VCaP (cell line): ENCODE measurements at regions not wholly inside any gene's neighbourhood (a gene's known extent, or its start where the extent isn't known, plus 50 kb on each side); places are given as distances from the start of the nearest gene placed in this dataset.

Source experiments
- H3K27ac ChIP-seq: fragments of 450-650 bp; 2 replicates; pipeline ENCODE4 v1.5.1; 2017
- TF ChIP-seq, protein P1 (sequence below): fragments of 450-650 bp; conservative IDR thresholded peaks from 2 replicates; pipeline ENCODE4 v1.5.1; 2017; ENCODE audit warnings: mild to moderate bottlenecking, moderate library complexity

DNA sequence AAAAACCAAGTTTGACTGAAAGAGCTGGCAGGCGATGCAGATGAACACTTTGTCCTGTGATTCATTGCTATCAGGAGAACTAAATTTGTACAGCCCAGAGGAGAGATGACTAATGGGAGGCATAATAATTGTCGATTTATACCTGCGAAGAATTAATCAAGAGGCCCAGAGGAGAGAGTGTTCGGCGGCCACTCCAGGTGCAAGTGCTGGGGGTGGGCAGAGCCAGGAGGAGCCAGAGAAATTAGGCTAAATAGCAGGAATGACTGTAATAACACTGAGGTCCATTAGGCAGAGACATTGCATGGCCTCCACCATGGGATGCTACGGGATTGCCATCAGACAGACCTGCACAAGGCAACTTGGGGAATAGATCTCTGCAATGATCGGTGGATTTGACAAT, 107.7 kb upstream of the UQCRFS1 start:
- no peak overlapping the region for H3K27ac ChIP-seq
- TF ChIP-seq, protein P1, sequence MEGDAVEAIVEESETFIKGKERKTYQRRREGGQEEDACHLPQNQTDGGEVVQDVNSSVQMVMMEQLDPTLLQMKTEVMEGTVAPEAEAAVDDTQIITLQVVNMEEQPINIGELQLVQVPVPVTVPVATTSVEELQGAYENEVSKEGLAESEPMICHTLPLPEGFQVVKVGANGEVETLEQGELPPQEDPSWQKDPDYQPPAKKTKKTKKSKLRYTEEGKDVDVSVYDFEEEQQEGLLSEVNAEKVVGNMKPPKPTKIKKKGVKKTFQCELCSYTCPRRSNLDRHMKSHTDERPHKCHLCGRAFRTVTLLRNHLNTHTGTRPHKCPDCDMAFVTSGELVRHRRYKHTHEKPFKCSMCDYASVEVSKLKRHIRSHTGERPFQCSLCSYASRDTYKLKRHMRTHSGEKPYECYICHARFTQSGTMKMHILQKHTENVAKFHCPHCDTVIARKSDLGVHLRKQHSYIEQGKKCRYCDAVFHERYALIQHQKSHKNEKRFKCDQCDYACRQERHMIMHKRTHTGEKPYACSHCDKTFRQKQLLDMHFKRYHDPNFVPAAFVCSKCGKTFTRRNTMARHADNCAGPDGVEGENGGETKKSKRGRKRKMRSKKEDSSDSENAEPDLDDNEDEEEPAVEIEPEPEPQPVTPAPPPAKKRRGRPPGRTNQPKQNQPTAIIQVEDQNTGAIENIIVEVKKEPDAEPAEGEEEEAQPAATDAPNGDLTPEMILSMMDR: no peak

DNA sequence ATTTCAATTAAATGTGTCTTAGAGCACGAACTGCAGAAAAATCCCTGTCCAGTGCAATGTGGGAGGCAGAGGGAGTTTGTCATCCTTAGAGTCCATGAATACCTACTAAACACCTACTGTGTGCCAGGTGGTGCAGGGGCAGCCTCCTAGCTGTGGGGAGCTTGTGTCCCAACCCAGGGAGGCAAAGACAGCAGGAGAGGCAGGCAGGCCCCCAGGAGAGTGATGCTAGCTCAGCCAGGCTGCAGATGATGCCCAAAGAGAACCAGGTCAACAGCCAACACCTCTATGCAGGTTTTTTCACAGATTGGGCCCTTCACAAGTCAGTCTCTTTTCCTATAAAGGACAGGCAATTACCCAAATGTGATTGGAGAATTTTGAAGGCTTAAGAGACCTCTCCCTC, 108.2 kb upstream of the UQCRFS1 start:
- TF ChIP-seq, protein P1: no peak
- no peak overlapping the region for H3K27ac ChIP-seq

DNA sequence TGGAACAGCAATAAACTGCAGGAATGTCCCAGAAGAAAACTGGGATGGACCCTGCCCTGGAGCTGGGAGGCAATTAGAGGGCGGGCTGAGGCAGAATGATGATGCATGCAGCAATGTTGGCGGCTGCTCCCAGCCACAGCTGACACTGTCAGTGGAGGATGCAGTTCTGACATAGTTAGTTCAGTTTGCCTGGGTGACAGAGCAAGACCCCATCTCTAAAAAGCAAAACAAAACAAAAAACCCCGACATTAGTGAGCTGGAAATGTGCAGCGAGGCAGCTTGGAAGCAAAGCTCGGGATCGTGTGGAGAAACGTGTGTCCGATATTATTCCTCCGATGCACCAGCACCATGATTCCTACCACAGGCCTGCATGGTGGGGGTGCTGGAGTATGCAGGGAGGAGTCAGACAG, 110.1 kb upstream of the UQCRFS1 start:
- H3K27ac ChIP-seq: no peak overlapping the region
- TF ChIP-seq, protein P1: no peak

DNA sequence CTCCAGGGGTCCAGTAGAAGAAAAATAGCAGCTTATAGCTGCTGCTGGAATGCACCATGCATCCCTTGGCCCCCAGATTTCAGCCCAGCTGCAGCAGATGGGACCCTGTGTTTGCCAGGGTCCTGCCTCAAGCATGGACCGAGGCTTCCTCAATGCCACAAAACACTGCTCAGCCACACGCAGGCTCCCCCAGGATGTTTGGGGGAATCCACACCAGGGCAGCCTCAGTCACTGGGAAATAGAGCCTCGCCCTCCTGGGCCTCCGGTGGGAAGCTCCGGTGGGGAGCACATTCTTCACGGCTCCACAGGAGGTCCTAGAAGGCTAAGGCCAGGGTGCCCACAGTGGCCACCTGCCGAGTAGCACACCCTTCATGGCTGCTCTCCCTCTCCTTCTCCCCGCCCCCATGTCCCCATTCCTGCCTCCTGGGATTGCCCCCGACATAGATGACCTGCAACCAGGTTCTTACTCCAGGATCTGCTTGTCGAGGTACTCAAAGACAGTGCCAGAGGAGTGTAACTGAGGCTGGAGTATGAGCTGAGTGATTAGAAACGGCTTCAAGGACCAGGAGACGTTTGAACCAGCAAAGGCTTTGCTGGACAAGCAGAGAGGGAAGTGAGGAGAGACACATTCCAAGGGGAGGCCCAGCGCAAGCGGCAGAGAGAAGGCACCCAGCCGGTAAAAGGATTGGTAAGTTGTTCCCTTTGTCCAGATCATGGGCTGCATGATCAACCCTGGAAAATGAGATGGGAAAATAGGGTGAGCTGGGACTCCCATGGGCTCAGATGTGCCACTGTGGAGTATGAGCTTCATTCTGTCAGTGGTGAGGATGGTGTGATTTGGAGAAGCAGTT, 110.7 kb upstream of the UQCRFS1 start:
- TF ChIP-seq, protein P1: no peak
- no peak overlapping the region for H3K27ac ChIP-seq

DNA sequence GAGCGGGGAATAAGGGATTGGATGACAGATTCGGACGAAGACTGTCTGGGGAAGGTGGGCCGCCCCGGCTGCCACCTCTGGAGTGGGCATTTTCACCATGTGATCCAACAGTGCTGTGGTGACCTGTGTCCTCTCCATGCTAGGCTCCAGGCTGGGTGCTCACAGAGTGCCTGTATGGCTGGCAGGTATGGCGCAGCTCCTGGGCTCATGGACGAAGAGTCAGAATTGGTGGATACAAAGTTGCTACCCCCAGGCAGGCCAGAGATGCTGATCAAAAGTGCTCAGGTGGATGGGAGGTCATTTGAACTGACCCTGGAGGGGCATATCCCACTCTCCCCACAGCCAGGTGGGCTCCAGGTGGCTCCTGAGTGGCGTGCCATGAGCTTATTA, 111.3 kb upstream of the UQCRFS1 start:
- TF ChIP-seq, protein P1: no peak
- no peak overlapping the region for H3K27ac ChIP-seq

DNA sequence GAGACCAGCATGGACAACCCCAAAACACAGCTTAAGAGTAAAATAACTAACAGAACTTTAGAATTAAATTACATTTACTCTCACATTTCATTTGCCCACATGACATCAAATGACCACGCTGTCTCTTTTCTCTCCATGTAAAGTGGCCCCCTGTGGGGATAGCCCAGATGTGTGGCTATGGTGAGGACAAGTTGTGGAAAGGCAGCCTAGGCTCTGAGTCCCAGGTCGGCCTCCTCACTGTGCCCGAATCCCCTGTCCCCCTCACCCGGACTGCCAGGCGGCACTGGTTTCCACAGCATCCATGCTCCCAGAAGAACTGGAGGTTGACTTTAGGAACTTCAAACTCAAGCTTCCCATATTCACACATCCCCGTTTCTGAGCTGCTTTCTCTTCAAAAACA, 111.8 kb upstream of the UQCRFS1 start:
- H3K27ac ChIP-seq: no peak overlapping the region
- TF ChIP-seq, protein P1: no peak

DNA sequence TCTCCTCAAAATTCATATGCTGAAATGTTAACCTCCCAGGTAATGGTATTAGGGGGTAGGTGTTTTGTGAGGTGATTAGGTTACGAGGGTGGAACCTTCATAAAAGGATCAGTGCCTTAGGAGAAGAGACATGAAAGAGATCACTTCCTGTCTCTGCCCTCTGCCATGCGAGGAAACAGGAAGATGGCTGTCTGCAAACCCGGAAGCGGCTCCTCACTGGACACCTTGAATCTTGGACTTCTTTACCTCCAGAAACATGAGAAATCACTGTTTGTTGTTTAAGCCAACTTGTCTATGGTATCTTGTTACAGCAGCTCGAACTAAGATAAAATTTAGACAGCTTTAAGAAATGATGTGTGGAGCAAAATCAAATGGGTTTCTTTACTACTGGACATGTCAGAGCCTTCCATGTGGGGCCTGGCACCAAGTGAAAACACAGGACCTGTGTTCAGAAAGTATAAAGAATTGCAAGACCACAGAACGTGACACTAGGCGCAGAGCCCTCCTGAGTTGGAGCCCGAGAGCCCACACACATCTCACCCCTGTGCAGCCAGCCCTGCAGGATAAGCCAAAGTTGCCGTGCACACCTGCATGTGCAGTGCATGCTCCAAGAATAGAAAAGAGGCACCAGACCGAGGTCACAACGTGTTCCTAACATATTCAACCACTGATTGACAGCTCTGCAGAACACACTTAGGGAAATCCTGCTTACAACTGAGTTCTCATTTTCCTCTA, 112.5 kb upstream of the UQCRFS1 start:
- TF ChIP-seq, protein P1: no peak
- no peak overlapping the region for H3K27ac ChIP-seq
